ENCODE measurements at regions not wholly inside any gene's neighbourhood (a gene's known extent, or its start where the extent isn't known, plus 50 kb on each side); places are given as distances from the start of the nearest gene placed in this dataset.

DNA sequence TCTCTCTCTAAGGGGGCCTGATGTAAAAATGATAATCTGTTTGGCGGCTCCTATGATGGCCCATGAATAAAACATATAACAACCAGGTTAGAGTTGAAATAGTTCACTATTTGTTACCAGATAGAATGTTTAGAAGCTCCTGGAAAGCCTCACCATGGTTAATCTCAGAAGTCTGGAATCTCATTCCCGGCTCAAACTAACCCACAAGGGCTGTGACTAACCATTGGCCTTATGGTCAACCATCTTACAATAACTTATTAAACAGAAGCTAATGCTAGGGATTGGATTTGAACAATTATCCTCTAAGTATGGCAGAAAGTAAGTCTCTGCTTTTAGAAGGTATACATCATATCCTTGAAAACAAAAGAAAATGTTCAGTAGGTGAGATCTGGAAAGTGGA, 134.1 kb upstream of the ADGRL2 start:
- Mint-ChIP-seq H3K4me1 (ENCODE audit: low read depth, unreplicated experiment) (no peaks in the 10 kb centered on the region), H3K36me3 (ENCODE audit: insufficient read depth, unreplicated experiment) (no peaks in the 10 kb centered on the region), H3K9me3 (ENCODE audit: unreplicated experiment) (no peaks in the 10 kb centered on the region), H3K27me3 (ENCODE audit: insufficient read depth, unreplicated experiment) (no peaks in the 10 kb centered on the region), H3K27ac (ENCODE audit: unreplicated experiment) (no peak overlapping the region), H3K4me3 (ENCODE audit: unreplicated experiment) (no peak overlapping the region)
- no peak for DNase-seq
- Histone ChIP-seq H3K4me3 (ENCODE audit: low read depth, low read length) (no peak overlapping the region), H3K9me3 (no peaks in the 10 kb centered on the region), H3K4me1 (no peaks in the 10 kb centered on the region), H3K36me3 (ENCODE audit: control insufficient read depth, insufficient read depth, low read length) (no peaks in the 10 kb centered on the region), H3K27me3 (replicated peaks; ENCODE audit: control insufficient read depth, insufficient read depth, low read length) (no peaks in the 10 kb centered on the region)
- ChIA-PET CTCF (no interaction called here), POLR2A (no interaction called here)
- intact Hi-C loops (cut with micrococcal nuclease; ENCODE audit: unreplicated experiment), result no loop called here
- BruUV-seq (replicated peaks), result no TSS peak
- TF ChIP-seq, protein P1, sequence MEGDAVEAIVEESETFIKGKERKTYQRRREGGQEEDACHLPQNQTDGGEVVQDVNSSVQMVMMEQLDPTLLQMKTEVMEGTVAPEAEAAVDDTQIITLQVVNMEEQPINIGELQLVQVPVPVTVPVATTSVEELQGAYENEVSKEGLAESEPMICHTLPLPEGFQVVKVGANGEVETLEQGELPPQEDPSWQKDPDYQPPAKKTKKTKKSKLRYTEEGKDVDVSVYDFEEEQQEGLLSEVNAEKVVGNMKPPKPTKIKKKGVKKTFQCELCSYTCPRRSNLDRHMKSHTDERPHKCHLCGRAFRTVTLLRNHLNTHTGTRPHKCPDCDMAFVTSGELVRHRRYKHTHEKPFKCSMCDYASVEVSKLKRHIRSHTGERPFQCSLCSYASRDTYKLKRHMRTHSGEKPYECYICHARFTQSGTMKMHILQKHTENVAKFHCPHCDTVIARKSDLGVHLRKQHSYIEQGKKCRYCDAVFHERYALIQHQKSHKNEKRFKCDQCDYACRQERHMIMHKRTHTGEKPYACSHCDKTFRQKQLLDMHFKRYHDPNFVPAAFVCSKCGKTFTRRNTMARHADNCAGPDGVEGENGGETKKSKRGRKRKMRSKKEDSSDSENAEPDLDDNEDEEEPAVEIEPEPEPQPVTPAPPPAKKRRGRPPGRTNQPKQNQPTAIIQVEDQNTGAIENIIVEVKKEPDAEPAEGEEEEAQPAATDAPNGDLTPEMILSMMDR (IDR thresholded peaks at IDR 0.05; ENCODE audit: insufficient read depth in 1 of 2, low read depth in 1 of 2, low read length in 1 of 2, severe bottlenecking in 1 of 2, unreplicated experiment in 1 of 2), result no peak

DNA sequence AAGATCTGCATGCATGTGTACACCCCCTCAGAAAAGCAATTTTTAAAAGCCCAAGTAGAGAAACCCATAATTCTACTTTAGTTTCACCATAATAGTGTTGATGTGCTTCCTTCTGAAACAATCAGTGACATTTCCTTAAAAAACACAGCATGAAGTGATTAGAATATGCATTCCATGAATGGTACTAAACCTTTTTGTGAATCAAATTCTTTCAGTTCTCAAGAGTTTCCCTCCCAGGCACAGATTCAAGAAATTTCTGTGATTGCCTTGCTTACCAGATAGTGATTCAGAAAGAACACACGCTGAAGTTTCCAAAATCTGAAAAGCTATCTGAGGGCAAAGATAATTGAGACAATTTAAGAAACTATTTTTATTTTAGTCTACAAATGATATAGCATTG, 136.4 kb upstream of the ADGRL2 start:
- Histone ChIP-seq H3K4me3 (ENCODE audit: low read depth, low read length) (no peak overlapping the region), H3K4me1 (0 out of 2 replicates have a peak, but pooled peaks cover 3% of the 10 kb centered on the region), H3K36me3 (ENCODE audit: control insufficient read depth, insufficient read depth, low read length) (no peaks in the 10 kb centered on the region), H3K9me3 (no peaks in the 10 kb centered on the region), H3K27me3 (replicated peaks; ENCODE audit: control insufficient read depth, insufficient read depth, low read length) (no peaks in the 10 kb centered on the region)
- CTCF ChIA-PET, result no interaction called here
- Mint-ChIP-seq H3K9me3 (ENCODE audit: unreplicated experiment) (no peaks in the 10 kb centered on the region), H3K36me3 (ENCODE audit: insufficient read depth, unreplicated experiment) (no peaks in the 10 kb centered on the region), H3K27me3 (ENCODE audit: insufficient read depth, unreplicated experiment) (no peaks in the 10 kb centered on the region), H3K4me1 (ENCODE audit: low read depth, unreplicated experiment) (peaks cover 7% of the 10 kb centered on the region), H3K4me3 (ENCODE audit: unreplicated experiment) (no peak overlapping the region), H3K27ac (ENCODE audit: unreplicated experiment) (no peak overlapping the region)
- intact Hi-C loops (cut with micrococcal nuclease; ENCODE audit: unreplicated experiment), result no loop called here
- no peak for DNase-seq
- BruUV-seq (replicated peaks), result no TSS peak
- TF ChIP-seq, protein P1 (IDR thresholded peaks at IDR 0.05; ENCODE audit: insufficient read depth in 1 of 2, low read depth in 1 of 2, low read length in 1 of 2, severe bottlenecking in 1 of 2, unreplicated experiment in 1 of 2), result no peak
- POLR2A ChIA-PET, result no interaction called here

DNA sequence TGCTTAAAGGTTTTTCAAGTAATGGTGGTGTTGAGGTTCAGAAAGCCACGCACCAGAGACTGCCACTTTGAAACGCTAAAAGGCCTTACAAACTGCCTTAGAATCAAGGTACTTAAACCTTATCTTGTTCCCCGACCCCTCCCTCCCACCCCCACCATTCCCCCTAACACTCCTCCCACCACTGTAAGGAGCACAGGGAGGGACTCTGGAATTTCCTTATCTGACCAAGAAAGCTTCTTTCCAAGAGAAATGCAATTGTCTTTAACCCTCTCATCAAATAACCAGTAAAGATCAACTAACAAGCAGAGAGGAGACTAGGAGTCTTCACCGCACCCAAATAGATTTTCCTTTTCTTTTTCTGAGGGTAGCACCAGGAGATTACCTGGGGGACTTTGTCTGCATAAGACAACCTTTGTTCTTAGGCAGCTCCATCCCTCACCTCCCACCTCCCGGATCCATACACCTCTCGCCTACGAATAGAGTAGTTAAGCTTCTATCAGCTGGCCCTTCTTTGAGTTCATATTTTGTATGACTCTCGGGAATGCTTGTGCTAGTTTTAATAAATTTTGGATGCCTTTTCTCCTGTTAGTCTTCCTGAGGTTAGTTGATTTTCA, 137.7 kb upstream of the ADGRL2 start:
- TF ChIP-seq, protein P1 (IDR thresholded peaks at IDR 0.05; ENCODE audit: insufficient read depth in 1 of 2, low read depth in 1 of 2, low read length in 1 of 2, severe bottlenecking in 1 of 2, unreplicated experiment in 1 of 2), result no peak
- H3K36me3 Mint-ChIP-seq (ENCODE audit: insufficient read depth, unreplicated experiment), result no peaks in the 10 kb centered on the region
- no peak for DNase-seq
- Histone ChIP-seq H3K9me3 (no peaks in the 10 kb centered on the region), H3K4me3 (ENCODE audit: low read depth, low read length) (no peak overlapping the region), H3K36me3 (ENCODE audit: control insufficient read depth, insufficient read depth, low read length) (no peaks in the 10 kb centered on the region), H3K4me1 (0 out of 2 replicates have a peak, but pooled peaks cover 3% of the 10 kb centered on the region), H3K27me3 (replicated peaks; ENCODE audit: control insufficient read depth, insufficient read depth, low read length) (no peaks in the 10 kb centered on the region)
- CTCF ChIA-PET, result no interaction called here
- no TSS peak for BruUV-seq (replicated peaks)
- H3K27ac Mint-ChIP-seq (ENCODE audit: unreplicated experiment), result no peak overlapping the region
- POLR2A ChIA-PET, result no interaction called here
- no peaks in the 10 kb centered on the region for H3K9me3 Mint-ChIP-seq (ENCODE audit: unreplicated experiment)
- peaks cover 7% of the 10 kb centered on the region for H3K4me1 Mint-ChIP-seq (ENCODE audit: low read depth, unreplicated experiment)
- H3K4me3 Mint-ChIP-seq (ENCODE audit: unreplicated experiment), result no peak overlapping the region
- intact Hi-C loops (cut with micrococcal nuclease; ENCODE audit: unreplicated experiment), result no loop called here
- H3K27me3 Mint-ChIP-seq (ENCODE audit: insufficient read depth, unreplicated experiment), result no peaks in the 10 kb centered on the region

Data from Caco-2 (cell line).